Activated naive CD4-positive, alpha-beta T cell treated with Interleukin-2 at 50 U/mL for 16 hours (primary cell): ENCODE measurements at regions not wholly inside any gene's neighbourhood (a gene's known extent, or its start where the extent isn't known, plus 50 kb on each side); places are given as distances from the start of the nearest gene placed in this dataset.
A peak's percentile ranks its signal among the peaks of the same experiment; 100 is the strongest.
"Not testable (repeated sequence)": the region's sequence is repeated elsewhere in the genome, so short reads cannot be mapped to it uniquely, and the experiment has no call there.

Experiments
- DNase-seq: peaks from one replicate; pipeline ENCODE4 v3.0.0-alpha.2; 2020

DNA sequence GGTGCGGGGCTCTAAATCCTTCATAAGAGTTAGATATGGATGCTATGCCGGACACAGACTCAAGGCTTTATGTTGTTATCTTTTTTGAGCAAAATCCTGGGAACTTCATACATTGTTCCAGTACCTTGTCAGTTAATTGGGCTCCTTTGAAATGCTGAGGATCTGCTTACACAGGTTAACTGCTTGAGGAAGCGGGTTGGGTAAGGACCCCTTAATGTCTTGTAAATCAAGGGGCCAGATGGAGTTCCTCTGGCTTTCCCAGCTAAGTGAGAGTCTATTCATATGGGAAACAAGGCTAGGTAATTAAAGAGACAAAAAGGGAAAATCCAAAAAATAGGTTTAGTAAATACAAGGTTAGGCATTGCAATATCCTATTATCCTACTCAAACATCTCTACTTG is 141.5 kb downstream of the OR2B2 start:
- DNase-seq: no peak

- DNase-seq: no peak
These were observed 143.6 kb downstream of the OR2B2 start for GRCh38 chr6:27768556-27768955.

GRCh38 chr6:27767851-27768250 is 144.3 kb downstream of the OR2B2 start:
- DNase-seq: no peak

- DNase-seq: no peak
These were observed 145.8 kb downstream of the OR2B2 start for GRCh38 chr6:27766405-27766804.

DNA sequence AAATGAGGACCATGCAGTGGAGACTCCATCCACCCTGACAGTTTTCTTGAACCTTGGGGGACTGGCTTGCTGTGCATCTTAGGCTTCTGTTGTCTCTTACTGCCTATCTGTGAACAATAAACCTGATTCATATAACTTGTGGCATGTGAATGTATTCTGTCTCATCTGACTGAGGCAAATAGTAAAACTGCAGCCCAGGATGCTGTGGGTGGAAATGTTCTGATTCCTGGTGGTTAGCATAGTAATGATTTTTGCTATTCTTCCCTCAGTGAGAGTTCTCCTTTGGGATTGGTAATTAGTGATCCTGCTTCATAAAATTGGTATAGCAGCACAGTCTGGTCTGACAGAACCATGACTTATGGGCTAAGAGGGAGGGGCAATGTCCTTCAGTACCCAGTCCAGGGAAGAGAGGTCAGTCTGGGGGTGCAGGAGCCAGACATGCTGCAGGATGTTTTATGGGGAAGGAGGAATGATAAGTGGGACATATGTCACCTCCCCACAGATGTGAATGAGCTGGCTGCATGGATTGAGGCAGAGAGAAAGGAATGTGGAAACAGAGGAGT is 147.1 kb downstream of the OR2B2 start:
- DNase-seq: no peak

GRCh38 chr6:27761391-27761790 is 150.8 kb downstream of the OR2B2 start:
- DNase-seq: no peak

GRCh38 chr6:27760464-27760863 is 151.7 kb downstream of the OR2B2 start:
- no peak for DNase-seq

DNA sequence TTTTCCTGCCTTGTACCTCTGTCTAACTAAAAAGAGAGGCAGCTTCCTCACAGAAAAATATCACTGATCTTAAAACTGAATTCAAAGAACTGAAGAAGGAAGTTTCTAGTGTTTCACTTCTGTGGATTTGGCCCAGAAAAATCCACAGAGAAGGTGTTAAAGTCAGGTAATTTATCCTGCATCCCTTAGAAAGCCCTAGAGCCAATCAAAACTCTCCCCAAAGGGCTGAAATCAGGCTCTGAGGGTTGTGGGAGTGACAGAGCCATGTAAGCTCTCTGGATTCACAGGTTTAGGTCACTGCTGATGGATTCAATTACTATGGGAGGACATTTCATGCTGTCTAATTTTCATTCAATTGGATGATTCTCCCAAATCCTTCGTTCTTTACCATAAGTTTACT is 152.3 kb downstream of the OR2B2 start:
- DNase-seq: no peak

DNA sequence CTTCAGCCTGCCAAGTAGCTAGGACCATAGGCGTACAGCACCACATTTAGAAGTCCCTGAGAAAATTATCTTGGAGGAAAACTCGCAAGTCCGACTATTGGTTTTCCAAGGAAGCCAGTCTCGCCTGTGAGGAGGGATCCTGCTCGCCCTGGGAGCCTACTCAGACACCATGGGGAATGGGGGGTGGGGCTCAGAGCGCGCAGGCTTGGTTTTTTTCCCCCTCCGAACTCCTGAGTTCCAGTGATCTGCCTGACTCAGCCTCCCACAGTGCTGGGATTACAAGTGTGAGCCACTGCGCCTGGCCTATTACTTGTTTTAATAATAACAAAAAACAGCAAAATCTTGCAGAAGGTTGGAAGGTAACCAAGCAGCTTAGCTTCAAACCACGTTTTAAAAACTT is 153.7 kb downstream of the OR2B2 start:
- no peak for DNase-seq

GRCh38 chr6:27757307-27757706 is 154.9 kb downstream of the OR2B2 start:
- DNase-seq: peak; percentile 62

GRCh38 chr6:27755768-27756167 is 156.4 kb downstream of the OR2B2 start:
- no peak for DNase-seq

- DNase-seq: no peak
These were observed 157.8 kb downstream of the OR2B2 start for GRCh38 chr6:27754408-27754782.

GRCh38 chr6:27753668-27754407 is 158.4 kb downstream of the OR2B2 start:
- peak; percentile 77 for DNase-seq

- peak; percentile 44 for DNase-seq
These were observed 159.9 kb downstream of the OR2B2 start for GRCh38 chr6:27752038-27752885.

- no peak for DNase-seq
These were observed 163.5 kb downstream of the OR2B2 start for GRCh38 chr6:27748661-27749060.

GRCh38 chr6:27747637-27748036 is 164.6 kb downstream of the OR2B2 start:
- DNase-seq: no peak

- DNase-seq: not testable (repeated sequence)
These were observed 165.3 kb downstream of the OR2B2 start for GRCh38 chr6:27746860-27747259.

DNA sequence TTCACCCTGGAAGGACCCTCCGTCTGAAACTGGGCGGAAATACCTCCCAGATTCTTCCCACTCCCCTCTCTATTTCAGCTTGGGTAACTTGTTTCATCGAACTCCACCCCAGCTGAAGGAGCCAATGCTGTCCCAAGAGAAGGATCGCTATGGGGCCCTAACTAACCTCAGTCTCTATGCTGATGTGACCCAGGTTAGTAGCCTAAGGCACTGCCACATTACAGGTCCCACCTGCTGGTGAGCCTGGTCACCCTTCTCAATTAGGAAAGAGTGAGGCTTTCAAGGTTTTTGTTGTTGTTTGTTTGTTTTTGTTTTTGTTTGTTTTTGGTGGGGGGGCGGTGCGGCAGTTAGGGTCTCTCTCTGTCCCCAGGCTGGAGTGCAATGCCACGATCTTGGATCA is 168.4 kb downstream of the OR2B2 start:
- DNase-seq: no peak

DNA sequence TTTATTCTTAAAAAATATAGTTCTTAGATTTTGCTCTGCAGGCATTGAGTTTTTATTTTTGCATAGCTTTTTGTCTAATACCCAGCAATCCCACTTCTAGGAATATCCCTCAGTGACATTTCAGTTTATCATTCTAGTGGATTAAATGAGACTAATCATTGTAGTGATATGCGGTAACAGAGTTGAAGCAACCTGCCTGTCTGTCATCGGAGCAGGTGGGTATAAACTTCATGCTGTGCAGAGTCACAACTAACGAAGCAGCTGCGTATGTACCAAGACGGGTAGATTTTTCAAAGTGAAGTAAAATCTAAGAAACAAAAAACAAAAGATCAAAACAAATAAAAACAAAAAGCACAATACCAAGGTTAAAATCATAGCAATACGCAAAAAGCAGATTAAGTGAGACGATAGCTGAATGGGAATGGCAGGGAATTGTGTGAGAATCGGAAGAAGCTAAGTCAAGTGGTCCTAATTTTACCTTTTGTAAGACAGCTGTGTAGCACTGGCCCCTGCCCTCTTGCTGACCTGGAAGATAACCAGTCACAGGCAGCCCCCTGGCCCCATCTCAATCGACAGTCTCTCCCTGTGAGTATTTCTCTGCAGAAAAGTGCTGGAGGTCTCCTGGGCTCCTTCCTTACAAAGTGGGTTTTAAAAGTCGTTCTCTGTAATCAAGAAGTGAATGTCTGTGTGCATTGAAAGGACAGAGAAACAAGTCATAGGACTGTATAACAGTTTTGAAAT is 169.2 kb downstream of the OR2B2 start:
- DNase-seq: no peak

DNA sequence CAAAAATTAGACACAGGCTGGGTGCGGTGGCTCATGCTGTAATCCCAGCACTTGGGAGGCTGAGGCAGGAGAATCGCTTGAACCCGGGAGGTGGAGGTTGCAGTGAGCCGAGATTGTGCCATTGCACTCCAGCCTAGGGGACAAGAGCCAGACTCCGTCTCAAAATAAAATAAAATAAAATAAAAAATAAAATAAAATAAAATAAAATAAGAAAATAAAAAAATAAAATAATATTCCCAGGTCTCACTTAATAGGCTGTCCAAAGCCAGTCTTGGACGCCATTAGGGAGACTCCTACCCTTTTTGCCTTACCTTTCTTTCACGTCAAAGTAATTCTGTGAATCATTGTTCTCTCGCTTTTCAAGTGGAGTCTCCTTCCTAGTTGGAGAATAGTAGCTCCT is 172.3 kb downstream of the OR2B2 start:
- DNase-seq: not testable (repeated sequence)

DNA sequence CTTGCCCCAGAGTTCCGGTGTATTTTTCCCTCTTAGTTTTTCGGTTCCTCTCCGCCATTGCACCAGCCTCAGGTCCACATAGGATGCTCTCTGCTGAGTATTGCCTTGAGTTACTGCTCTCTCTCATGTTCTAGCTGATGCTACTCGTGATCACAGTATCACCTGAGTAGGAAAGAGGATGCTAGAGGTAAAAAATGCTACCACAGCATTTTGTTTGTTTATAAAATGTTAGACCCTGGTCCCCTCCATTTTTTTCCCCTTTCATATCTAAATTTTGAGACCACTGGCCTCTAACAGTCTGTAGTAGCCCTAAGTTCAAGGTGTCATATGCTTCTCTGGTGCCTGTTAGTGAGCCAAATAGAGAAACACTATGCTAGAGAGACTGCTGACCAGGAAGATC is 175.5 kb downstream of the OR2B2 start:
- DNase-seq: no peak

- no peak for DNase-seq
These were observed 183.8 kb downstream of the OR2B2 start for GRCh38 chr6:27728442-27728841.

DNA sequence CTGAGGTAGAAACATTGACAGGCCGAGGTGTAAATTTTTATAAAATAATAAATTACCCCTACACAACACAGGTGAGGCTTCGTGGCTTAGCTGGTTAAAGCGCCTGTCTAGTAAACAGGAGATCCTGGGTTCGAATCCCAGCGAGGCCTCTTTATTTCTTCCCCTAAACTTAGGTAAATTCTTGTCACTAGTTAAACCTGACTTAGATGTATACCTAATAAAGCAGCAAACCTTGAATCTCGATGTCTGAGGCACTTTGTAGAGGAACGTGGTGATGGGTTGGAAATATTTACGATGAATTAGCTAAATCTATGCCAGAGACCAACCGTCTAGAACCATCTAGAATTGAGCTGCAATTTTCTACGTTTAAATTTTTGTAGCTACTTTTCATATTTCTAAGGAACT is 185.6 kb downstream of the OR2B2 start:
- DNase-seq: no peak
